NCI-H146 treated with DMSO at 0.1 percent for 48 hours (cell line): ENCODE measurements at regions not wholly inside any gene's neighbourhood (a gene's known extent, or its start where the extent isn't known, plus 50 kb on each side); places are given as distances from the start of the nearest gene placed in this dataset.

ENCODE experiments used
- DNase-seq: peaks from one replicate; lab custom pipeline; 2025; ENCODE audit not compliant: unreplicated experiment; lab: John Stamatoyannopoulos, UW

- DNase-seq, result no peak
Measured at GRCh38 chr3:103319912-103320311, 885.1 kb downstream of the ZPLD1 start.

GRCh38 chr3:103337179-103337845, 902.5 kb downstream of the ZPLD1 start:
- DNase-seq, result no peak

- DNase-seq, result no peak
Measured at GRCh38 chr3:103341078-103341606, 906.3 kb downstream of the ZPLD1 start.

- DNase-seq, result no peak
Measured at GRCh38 chr3:103342205-103342731, 907.5 kb downstream of the ZPLD1 start.

GRCh38 chr3:103349760-103350159, 914.9 kb downstream of the ZPLD1 start:
- DNase-seq, result no peak

- no peak for DNase-seq
Measured at GRCh38 chr3:103365467-103365866, 930.7 kb downstream of the ZPLD1 start.

GRCh38 chr3:103367481-103367880, 932.7 kb downstream of the ZPLD1 start:
- no peak for DNase-seq

GRCh38 chr3:103371411-103371810, 936.6 kb downstream of the ZPLD1 start:
- no peak for DNase-seq

GRCh38 chr3:103372031-103372430, 937.2 kb downstream of the ZPLD1 start:
- no peak for DNase-seq

GRCh38 chr3:103380391-103380790, 945.6 kb downstream of the ZPLD1 start:
- no peak for DNase-seq

- no peak for DNase-seq
Measured at GRCh38 chr3:103381296-103382079, 946.7 kb downstream of the ZPLD1 start.

GRCh38 chr3:103385961-103386656, 951.3 kb downstream of the ZPLD1 start:
- DNase-seq, result no peak

GRCh38 chr3:103388214-103388613, 953.4 kb downstream of the ZPLD1 start:
- no peak for DNase-seq

- no peak for DNase-seq
Measured at GRCh38 chr3:103389356-103389755, 954.5 kb downstream of the ZPLD1 start.

GRCh38 chr3:103393395-103394186, 958.8 kb downstream of the ZPLD1 start:
- DNase-seq, result no peak

GRCh38 chr3:103403191-103403590, 968.4 kb downstream of the ZPLD1 start:
- no peak for DNase-seq

GRCh38 chr3:103406320-103406850, 971.6 kb downstream of the ZPLD1 start:
- DNase-seq, result no peak

- no peak for DNase-seq
Measured at GRCh38 chr3:103410231-103410630, 975.4 kb downstream of the ZPLD1 start.

GRCh38 chr3:103421460-103421859, 986.6 kb downstream of the ZPLD1 start:
- DNase-seq, result no peak

GRCh38 chr3:103437883-103438282, 1003.1 kb downstream of the ZPLD1 start:
- DNase-seq, result no peak
